ENCODE measurements at regions not wholly inside any gene's neighbourhood (a gene's known extent, or its start where the extent isn't known, plus 50 kb on each side); places are given as distances from the start of the nearest gene placed in this dataset.
"Not testable (repeated sequence)": the region's sequence is repeated elsewhere in the genome, so short reads cannot be mapped to it uniquely, and the experiment has no call there.

GRCh38 chr9:38342532-38342931 lies 50.0 kb upstream of the ALDH1B1 start:
- no peak for DNase-seq

- no peak for DNase-seq
These were observed 50.4 kb upstream of the ALDH1B1 start for GRCh38 chr9:38342096-38342495.

GRCh38 chr9:38339496-38339895 lies 53.0 kb upstream of the ALDH1B1 start:
- no peak for DNase-seq

- DNase-seq, result no peak
These were observed 53.4 kb upstream of the ALDH1B1 start for GRCh38 chr9:38339087-38339486.

- no peak for DNase-seq
These were observed 54.0 kb upstream of the ALDH1B1 start for GRCh38 chr9:38338342-38339018.

GRCh38 chr9:38337706-38338264 lies 54.7 kb upstream of the ALDH1B1 start:
- DNase-seq, result no peak

GRCh38 chr9:38337181-38337580 lies 55.3 kb upstream of the ALDH1B1 start:
- DNase-seq, result no peak

- no peak for DNase-seq
These were observed 56.2 kb upstream of the ALDH1B1 start for GRCh38 chr9:38336341-38336740.

GRCh38 chr9:38335686-38336085 lies 56.8 kb upstream of the ALDH1B1 start:
- no peak for DNase-seq

GRCh38 chr9:38334234-38334633 lies 58.3 kb upstream of the ALDH1B1 start:
- no peak for DNase-seq

GRCh38 chr9:38333047-38333446 lies 59.5 kb upstream of the ALDH1B1 start:
- no peak for DNase-seq

GRCh38 chr9:38332625-38333024 lies 59.9 kb upstream of the ALDH1B1 start:
- DNase-seq, result no peak

- no peak for DNase-seq
These were observed 61.4 kb upstream of the ALDH1B1 start for GRCh38 chr9:38331141-38331540.

- no peak for DNase-seq
These were observed 62.5 kb upstream of the ALDH1B1 start for GRCh38 chr9:38329968-38330367.

- no peak for DNase-seq
These were observed 63.7 kb upstream of the ALDH1B1 start for GRCh38 chr9:38328765-38329164.

- no peak for DNase-seq
These were observed 66.4 kb upstream of the ALDH1B1 start for GRCh38 chr9:38326122-38326521.

- not testable (repeated sequence) for DNase-seq
These were observed 68.3 kb upstream of the ALDH1B1 start for GRCh38 chr9:38324213-38324612.

- no peak for DNase-seq
These were observed 69.6 kb upstream of the ALDH1B1 start for GRCh38 chr9:38322937-38323336.

- DNase-seq, result no peak
These were observed 72.9 kb upstream of the ALDH1B1 start for GRCh38 chr9:38319496-38320173.

GRCh38 chr9:38318759-38319495 lies 73.6 kb upstream of the ALDH1B1 start:
- DNase-seq, result no peak

- DNase-seq, result no peak
These were observed 76.2 kb upstream of the ALDH1B1 start for GRCh38 chr9:38316166-38316780.

- peak; percentile 42 for DNase-seq
These were observed 77.4 kb upstream of the ALDH1B1 start for GRCh38 chr9:38315085-38315595.

GRCh38 chr9:38313421-38313820 lies 79.1 kb upstream of the ALDH1B1 start:
- DNase-seq, result no peak
